HepG2 (cell line): ENCODE measurements at regions not wholly inside any gene's neighbourhood (a gene's known extent, or its start where the extent isn't known, plus 50 kb on each side); places are given as distances from the start of the nearest gene placed in this dataset.

Experiments used
- ATAC-seq: fragments of 200-7000 bp; cut with Tn5 transposase; 3 replicates; pipeline ENCODE4 v1.9.1; 2020; ENCODE audit warnings: mild to moderate bottlenecking, moderate library complexity
- BruUV-seq: library from RNA; stranded (reverse); fragments of 400-500 nt; replicated peaks from 2 replicates; lab custom pipeline; 2021; lab: Mats Ljungman, UMichigan
- CTCF ChIA-PET: fragments of 300-600 bp; formaldehyde crosslinking; extraction: SDS; loops from one replicate; lab custom pipeline; 2021; ENCODE audit warnings: low total read pairs, inconsistent platforms, low intra/inter-chr PET ratio; lab: Yijun Ruan, JAX
- POLR2A ChIA-PET: fragments of 350-600 bp; sonication (Branson Sonifier 250); formaldehyde crosslinking; loops from one replicate; lab custom pipeline; 2020; ENCODE audit warnings: antibody characterized with exemption, inconsistent platforms; lab: Yijun Ruan, JAX
- DNase-seq: peaks from one replicate; pipeline ENCODE4 v3.0.0-alpha.2; 2015; ENCODE audit warnings: low spot score
- FAIRE-seq: peaks from 3 replicates; lab custom pipeline; 2011; peaks lifted over from hg19 to GRCh38; lab: Jason Lieb, UNC
- H2AFZ ChIP-seq: one replicate; pipeline ENCODE4 v1.6.1; 2011; ENCODE audit warnings: low read length, inconsistent platforms
- H3K27ac ChIP-seq: fragments of 300-600 bp; 3 replicates; pipeline ENCODE4 v1.8.0; 2011; ENCODE audit warnings: mixed run types, mild to moderate bottlenecking, mixed read lengths, low read length, inconsistent platforms; ENCODE audit not compliant: insufficient read depth; ENCODE audit errors: extremely low read length
- H3K27me3 ChIP-seq, 2 experiments: fragments of 200-600 bp in 1 of 2; 2 replicates in 1 of 2; 3 replicates in 1 of 2; pipeline versions ENCODE4 v1.6.0 to v1.8.0; 2011; ENCODE audit warnings: low read length in 2 of 2, mild to moderate bottlenecking in 2 of 2, moderate library complexity in 2 of 2, inconsistent platforms in 1 of 2; ENCODE audit not compliant: insufficient read depth in 2 of 2, control insufficient read depth in 1 of 2
- H3K36me3 ChIP-seq, 2 experiments: fragments of 200-600 bp in 1 of 2; replicated peaks in 1 of 2; 2 replicates in 1 of 2; 3 replicates in 1 of 2; pipeline versions ENCODE4 v1.5.1 to v1.8.0; 2011; ENCODE audit warnings: low read length in 2 of 2, inconsistent platforms in 1 of 2; ENCODE audit not compliant: insufficient read depth in 2 of 2, control insufficient read depth in 1 of 2
- H3K4me1 ChIP-seq: 2 replicates; pipeline ENCODE4 v1.5.1; 2012; ENCODE audit warnings: low read length, inconsistent platforms; ENCODE audit not compliant: insufficient read depth
- H3K4me2 ChIP-seq: 2 replicates; pipeline ENCODE4 v1.6.0; 2011; ENCODE audit warnings: low read depth, low read length, inconsistent platforms
- H3K4me3 ChIP-seq, 3 experiments: fragments of 200-600 bp in 1 of 3; sonication (generic), shearing (Covaris generic) in 1 of 3; replicated peaks in 1 of 3; 2 replicates each; pipeline ENCODE4 v1.5.1; 2011 to 2016; ENCODE audit warnings: low read length in 3 of 3, inconsistent platforms in 2 of 3, low read depth in 2 of 3, mild to moderate bottlenecking in 2 of 3, control low read depth in 1 of 3, mixed read lengths in 1 of 3; ENCODE audit not compliant: insufficient read depth in 1 of 3
- H3K79me2 ChIP-seq: one replicate; pipeline ENCODE4 v1.6.1; 2011; ENCODE audit warnings: low read length, inconsistent platforms; ENCODE audit not compliant: insufficient read depth
- H3K9ac ChIP-seq: 2 replicates; pipeline ENCODE4 v1.6.0; 2011; ENCODE audit warnings: mild to moderate bottlenecking, low read depth, low read length, inconsistent platforms; ENCODE audit not compliant: insufficient read depth
- H3K9me3 ChIP-seq: 2 replicates; pipeline ENCODE4 v1.5.1; 2012; ENCODE audit warnings: mild to moderate bottlenecking, low read length
- H4K20me1 ChIP-seq: 2 replicates; pipeline ENCODE4 v1.6.0; 2011; ENCODE audit warnings: inconsistent platforms, mild to moderate bottlenecking, low read length, moderate library complexity; ENCODE audit not compliant: insufficient read depth
- ATF1 ChIP-seq: IDR thresholded peaks from 2 replicates; pipeline ENCODE4 v1.6.1; 2016; ENCODE audit warnings: mild to moderate bottlenecking, control low read depth
- CCAR2 ChIP-seq: fragments of 200-400 bp; formaldehyde crosslinking; optimal IDR thresholded peaks from 2 replicates; pipeline ENCODE3; 2018; ENCODE audit warnings: low read depth, mild to moderate bottlenecking, low read length, moderate library complexity
- CENPT ChIP-seq: sonication (generic); formaldehyde crosslinking; IDR thresholded peaks from 2 replicates; pipeline ENCODE4 v1.8.0; 2022; ENCODE audit warnings: low read depth, mild to moderate bottlenecking, moderate library complexity, missing genetic modification reagents
- HOXA3 ChIP-seq: sonication (generic); formaldehyde crosslinking; IDR thresholded peaks from 2 replicates; pipeline ENCODE4 v1.5.0; 2020; ENCODE audit warnings: missing genetic modification reagents
- HOXA9 ChIP-seq: sonication (generic); formaldehyde crosslinking; IDR thresholded peaks from 2 replicates; pipeline ENCODE4 v1.8.1; 2022; ENCODE audit warnings: missing genetic modification reagents, mild to moderate bottlenecking, moderate library complexity, borderline replicate concordance
- MAFG ChIP-seq: sonication (generic); formaldehyde crosslinking; IDR thresholded peaks from 2 replicates; pipeline ENCODE4 v1.5.1; 2020; ENCODE audit warnings: mild to moderate bottlenecking, missing genetic modification reagents
- TOE1 ChIP-seq: sonication (generic); formaldehyde crosslinking; IDR thresholded peaks from 2 replicates; pipeline ENCODE4 v1.4.0; 2020; ENCODE audit warnings: mild to moderate bottlenecking, missing genetic modification reagents
- ZNF20 ChIP-seq: sonication (generic); formaldehyde crosslinking; IDR thresholded peaks from 2 replicates; pipeline ENCODE4 v1.4.0; 2020; ENCODE audit warnings: mild to moderate bottlenecking, moderate library complexity, missing genetic modification reagents
- ZNF234 ChIP-seq: sonication (generic); formaldehyde crosslinking; conservative IDR thresholded peaks from 2 replicates; pipeline ENCODE4 v1.5.1; 2020; ENCODE audit warnings: mild to moderate bottlenecking, missing genetic modification reagents
- WGBS: methylation state at CpG from one replicate; pipeline ENCODE4 v1.1.6; 2017; ENCODE audit warnings: low lambda C conversion rate; 5-methylcytosine and 5-hydroxymethylcytosine counted together
- in situ Hi-C: cut with HindIII; loops from 2 replicates; pipeline ENCODE4 v1.10.0; 2017; ENCODE audit warnings: low pct_unique_long_range_greater_than_20kb; ENCODE audit not compliant: extremely low pct_ligation_motif_present
- intact Hi-C: fragments of 100-400 bp; cut with micrococcal nuclease; formaldehyde crosslinking; loops from one replicate; pipeline ENCODE4 v1.10.0; 2022; ENCODE audit not compliant: unreplicated experiment
- TF ChIP-seq, protein P1 (sequence below): sonication (generic); formaldehyde crosslinking; IDR thresholded peaks from 2 replicates; pipeline ENCODE4 v1.4.0; 2020; ENCODE audit warnings: missing genetic modification reagents

DNA sequence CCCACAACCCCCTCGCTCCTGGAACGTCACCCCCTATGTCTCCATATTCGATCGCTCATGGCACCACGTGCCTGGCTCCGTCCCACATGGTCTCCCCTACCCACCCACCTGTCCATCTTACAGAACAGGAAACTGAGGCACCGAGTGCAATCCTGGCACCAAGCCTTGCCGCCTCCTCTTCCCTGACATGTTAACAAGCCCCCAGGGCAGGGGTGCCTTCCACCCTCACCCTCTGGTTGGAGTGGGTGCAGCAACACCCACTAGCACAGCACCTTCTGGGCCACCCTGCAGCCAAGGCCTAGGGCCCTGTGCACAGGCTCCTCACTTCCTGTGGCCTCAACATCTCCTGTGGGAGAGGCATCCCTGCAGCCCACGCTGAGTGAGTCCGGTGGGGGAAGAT, 110.3 kb downstream of the RFLNA start:
- no peak for TF ChIP-seq MAFG (CRISPR knock-in tag)
- TF ChIP-seq CCAR2 = no peak
- no peak for TF ChIP-seq HOXA3 (CRISPR knock-in tag)
- TF ChIP-seq CENPT = no peak
- TF ChIP-seq TOE1 (CRISPR knock-in tag) = no peak
- TF ChIP-seq, protein P1, sequence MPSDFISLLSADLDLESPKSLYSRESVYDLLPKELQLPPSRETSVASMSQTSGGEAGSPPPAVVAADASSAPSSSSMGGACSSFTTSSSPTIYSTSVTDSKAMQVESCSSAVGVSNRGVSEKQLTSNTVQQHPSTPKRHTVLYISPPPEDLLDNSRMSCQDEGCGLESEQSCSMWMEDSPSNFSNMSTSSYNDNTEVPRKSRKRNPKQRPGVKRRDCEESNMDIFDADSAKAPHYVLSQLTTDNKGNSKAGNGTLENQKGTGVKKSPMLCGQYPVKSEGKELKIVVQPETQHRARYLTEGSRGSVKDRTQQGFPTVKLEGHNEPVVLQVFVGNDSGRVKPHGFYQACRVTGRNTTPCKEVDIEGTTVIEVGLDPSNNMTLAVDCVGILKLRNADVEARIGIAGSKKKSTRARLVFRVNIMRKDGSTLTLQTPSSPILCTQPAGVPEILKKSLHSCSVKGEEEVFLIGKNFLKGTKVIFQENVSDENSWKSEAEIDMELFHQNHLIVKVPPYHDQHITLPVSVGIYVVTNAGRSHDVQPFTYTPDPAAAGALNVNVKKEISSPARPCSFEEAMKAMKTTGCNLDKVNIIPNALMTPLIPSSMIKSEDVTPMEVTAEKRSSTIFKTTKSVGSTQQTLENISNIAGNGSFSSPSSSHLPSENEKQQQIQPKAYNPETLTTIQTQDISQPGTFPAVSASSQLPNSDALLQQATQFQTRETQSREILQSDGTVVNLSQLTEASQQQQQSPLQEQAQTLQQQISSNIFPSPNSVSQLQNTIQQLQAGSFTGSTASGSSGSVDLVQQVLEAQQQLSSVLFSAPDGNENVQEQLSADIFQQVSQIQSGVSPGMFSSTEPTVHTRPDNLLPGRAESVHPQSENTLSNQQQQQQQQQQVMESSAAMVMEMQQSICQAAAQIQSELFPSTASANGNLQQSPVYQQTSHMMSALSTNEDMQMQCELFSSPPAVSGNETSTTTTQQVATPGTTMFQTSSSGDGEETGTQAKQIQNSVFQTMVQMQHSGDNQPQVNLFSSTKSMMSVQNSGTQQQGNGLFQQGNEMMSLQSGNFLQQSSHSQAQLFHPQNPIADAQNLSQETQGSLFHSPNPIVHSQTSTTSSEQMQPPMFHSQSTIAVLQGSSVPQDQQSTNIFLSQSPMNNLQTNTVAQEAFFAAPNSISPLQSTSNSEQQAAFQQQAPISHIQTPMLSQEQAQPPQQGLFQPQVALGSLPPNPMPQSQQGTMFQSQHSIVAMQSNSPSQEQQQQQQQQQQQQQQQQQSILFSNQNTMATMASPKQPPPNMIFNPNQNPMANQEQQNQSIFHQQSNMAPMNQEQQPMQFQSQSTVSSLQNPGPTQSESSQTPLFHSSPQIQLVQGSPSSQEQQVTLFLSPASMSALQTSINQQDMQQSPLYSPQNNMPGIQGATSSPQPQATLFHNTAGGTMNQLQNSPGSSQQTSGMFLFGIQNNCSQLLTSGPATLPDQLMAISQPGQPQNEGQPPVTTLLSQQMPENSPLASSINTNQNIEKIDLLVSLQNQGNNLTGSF (CRISPR knock-in tag) = no peak
- no peak for TF ChIP-seq ZNF20 (CRISPR knock-in tag)
- no peak for TF ChIP-seq ATF1 (CRISPR knock-in tag)
- no peak for TF ChIP-seq ZNF234 (CRISPR knock-in tag)
- no peak for TF ChIP-seq HOXA9 (CRISPR knock-in tag)
- H3K9me3 ChIP-seq = no peaks in the 10 kb centered on the region
- H3K27ac ChIP-seq = no peak overlapping the region
- CTCF ChIA-PET = no interaction called here
- BruUV-seq = no TSS peak
- peaks cover 4 to 22% of the 10 kb centered on the region in 2 experiments; a peak in 4 of 5 replicates for H3K36me3 ChIP-seq
- no peak overlapping the region for H3K4me2 ChIP-seq
- no peaks in the 10 kb centered on the region for H3K79me2 ChIP-seq
- H3K9ac ChIP-seq = no peak overlapping the region
- DNase-seq (no peak), FAIRE-seq (no peak), ATAC-seq (no peak)
- WGBS = 98% methylated on average over 8 of the region's 10 CpGs
- H4K20me1 ChIP-seq = peaks cover 2% of the 10 kb centered on the region; the same call in 1 of the 2 replicates
- no peaks in the 10 kb centered on the region for H3K27me3 ChIP-seq
- H2AFZ ChIP-seq = no peak overlapping the region
- POLR2A ChIA-PET = no interaction called here
- in situ Hi-C loops (no loop called here), intact Hi-C loops (no loop called here)
- no peaks in the 10 kb centered on the region for H3K4me1 ChIP-seq
- no peak overlapping the region for H3K4me3 ChIP-seq
